Trophoblast cell (in vitro differentiated cells and primary cell): ENCODE measurements at regions not wholly inside any gene's neighbourhood (a gene's known extent, or its start where the extent isn't known, plus 50 kb on each side); places are given as distances from the start of the nearest gene placed in this dataset.

Experiments used
- DNase-seq, 2 donors: peaks; one replicate each; pipeline ENCODE4 v3.0.0-alpha.2; 2016
- H2AFZ ChIP-seq: 2 replicates; pipeline ENCODE4 v1.6.1; 2013; ENCODE audit warnings: low read length, moderate library complexity, mild to moderate bottlenecking; ENCODE audit not compliant: insufficient read depth, poor library complexity
- H2AK5ac ChIP-seq: 2 replicates; pipeline ENCODE4 v1.6.1; 2013; ENCODE audit warnings: mild to moderate bottlenecking, low read length
- H2BK120ac ChIP-seq: 2 replicates; pipeline ENCODE4 v1.6.1; 2013; ENCODE audit warnings: low read length, mild to moderate bottlenecking, moderate library complexity; ENCODE audit not compliant: insufficient read depth, poor library complexity
- H2BK12ac ChIP-seq: 2 replicates; pipeline ENCODE4 v1.6.1; 2013; ENCODE audit warnings: mild to moderate bottlenecking, low read length, moderate library complexity
- H2BK5ac ChIP-seq: 2 replicates; pipeline ENCODE4 v1.6.1; 2013; ENCODE audit warnings: low read length, low read depth, moderate library complexity, mild to moderate bottlenecking; ENCODE audit not compliant: poor library complexity
- H3K14ac ChIP-seq: 2 replicates; pipeline ENCODE4 v1.6.1; 2013; ENCODE audit warnings: mild to moderate bottlenecking, low read length
- H3K18ac ChIP-seq: 2 replicates; pipeline ENCODE4 v1.6.1; 2013; ENCODE audit warnings: mild to moderate bottlenecking, low read length
- H3K23ac ChIP-seq: 2 replicates; pipeline ENCODE4 v1.6.1; 2013; ENCODE audit warnings: low read length
- H3K27ac ChIP-seq: 2 replicates; pipeline ENCODE4 v1.5.1; 2013; ENCODE audit warnings: low read depth, mild to moderate bottlenecking, inconsistent platforms, low read length, moderate library complexity
- H3K27me3 ChIP-seq: 2 replicates; pipeline ENCODE4 v1.6.1; 2013; ENCODE audit warnings: inconsistent platforms, mild to moderate bottlenecking, low read length, moderate library complexity; ENCODE audit not compliant: insufficient read depth
- H3K36me3 ChIP-seq, 2 experiments: 1 replicate in 1 of 2; 2 replicates in 1 of 2; pipeline ENCODE4 v1.6.1; 2013; ENCODE audit warnings: low read length in 2 of 2, mild to moderate bottlenecking in 2 of 2, moderate library complexity in 1 of 2; ENCODE audit not compliant: insufficient read depth in 2 of 2, control insufficient read depth in 1 of 2
- H3K4ac ChIP-seq: 2 replicates; pipeline ENCODE4 v1.6.1; 2013; ENCODE audit warnings: low read depth, mild to moderate bottlenecking, low read length, moderate library complexity
- H3K4me1 ChIP-seq, 2 experiments: 1 replicate in 1 of 2; 2 replicates in 1 of 2; pipeline ENCODE4 v1.6.1; 2013; ENCODE audit warnings: low read length in 2 of 2, mild to moderate bottlenecking in 2 of 2, moderate library complexity in 1 of 2; ENCODE audit not compliant: insufficient read depth in 2 of 2, control insufficient read depth in 1 of 2
- H3K4me2 ChIP-seq: 2 replicates; pipeline ENCODE4 v1.6.1; 2013; ENCODE audit warnings: inconsistent platforms, mild to moderate bottlenecking, low read length, moderate library complexity
- H3K4me3 ChIP-seq: 2 replicates; pipeline ENCODE4 v1.5.1; 2013; ENCODE audit warnings: mild to moderate bottlenecking, low read depth, low read length, inconsistent platforms
- H3K79me1 ChIP-seq: one replicate; pipeline ENCODE4 v1.6.1; 2013; ENCODE audit warnings: low read length
- H3K79me2 ChIP-seq: 2 replicates; pipeline ENCODE4 v1.6.1; 2013; ENCODE audit warnings: low read length, mild to moderate bottlenecking; ENCODE audit not compliant: control insufficient read depth, insufficient read depth, poor library complexity
- H3K9ac ChIP-seq: 2 replicates; pipeline ENCODE4 v1.6.1; 2013; ENCODE audit warnings: mild to moderate bottlenecking, low read length
- H3K9me3 ChIP-seq: 2 replicates; pipeline ENCODE4 v1.6.1; 2013; ENCODE audit warnings: low read depth, mild to moderate bottlenecking, control low read depth, inconsistent platforms, low read length; ENCODE audit not compliant: insufficient read depth
- H4K12ac ChIP-seq: 2 replicates; pipeline ENCODE4 v1.6.1; 2013; ENCODE audit warnings: low read depth, mild to moderate bottlenecking, low read length, moderate library complexity
- H4K8ac ChIP-seq: 2 replicates; pipeline ENCODE4 v1.6.1; 2013; ENCODE audit warnings: low read depth, mild to moderate bottlenecking, low read length, moderate library complexity
- H4K91ac ChIP-seq: one replicate; pipeline ENCODE4 v1.6.1; 2013; ENCODE audit warnings: low read depth, mild to moderate bottlenecking, low read length, moderate library complexity
- WGBS: extraction: QIAGEN DNeasy Blood & Tissue Kit; methylation state at CpG from one replicate; pipeline ENCODE4 v1.1.7; 2013; ENCODE audit warnings: missing lambda C conversion rate; ENCODE audit not compliant: insufficient read length, insufficient coverage; ENCODE audit errors: extremely low coverage; 5-methylcytosine and 5-hydroxymethylcytosine counted together

- Histone ChIP-seq H2BK120ac (no peak overlapping the region), H4K12ac (no peak overlapping the region), H2BK12ac (no peak overlapping the region), H3K23ac (no peak overlapping the region), H2AFZ (no peak overlapping the region), H3K18ac (no peak overlapping the region), H2AK5ac (no peak overlapping the region), H3K4ac (no peak overlapping the region), H3K27ac (no peak overlapping the region), H3K27me3 (no peaks in the 10 kb centered on the region), H3K14ac (no peak overlapping the region), H3K4me1 (no peaks in the 10 kb centered on the region), H3K79me1 (no peaks in the 10 kb centered on the region), H4K91ac (no peak overlapping the region), H3K9ac (no peak overlapping the region), H3K79me2 (no peaks in the 10 kb centered on the region), H4K8ac (no peak overlapping the region), H3K4me2 (no peak overlapping the region), H3K4me3 (no peak overlapping the region), H2BK5ac (no peak overlapping the region), H3K9me3 (no peaks in the 10 kb centered on the region), H3K36me3 (no peaks in the 10 kb centered on the region)
- WGBS, result no CpG with 5 or more reads among the region's 4 CpGs
- DNase-seq, result no peak
These were observed 310.7 kb upstream of the CCL2 start for GRCh38 chr17:33944412-33944811.

- H3K4me1 ChIP-seq, result no peaks in the 10 kb centered on the region
- no peak overlapping the region for H4K8ac ChIP-seq
- no peaks in the 10 kb centered on the region for H3K36me3 ChIP-seq
- no peak overlapping the region for H4K91ac ChIP-seq
- H3K9ac ChIP-seq, result no peak overlapping the region
- no peak overlapping the region for H3K14ac ChIP-seq
- H2BK5ac ChIP-seq, result no peak overlapping the region
- no peaks in the 10 kb centered on the region for H3K27me3 ChIP-seq
- no peak overlapping the region for H2BK120ac ChIP-seq
- H3K27ac ChIP-seq, result no peak overlapping the region
- H3K23ac ChIP-seq, result no peak overlapping the region
- H3K79me1 ChIP-seq, result no peaks in the 10 kb centered on the region
- no peak overlapping the region for H2BK12ac ChIP-seq
- H3K4me2 ChIP-seq, result no peak overlapping the region
- H2AK5ac ChIP-seq, result no peak overlapping the region
- H3K4me3 ChIP-seq, result no peak overlapping the region
- H4K12ac ChIP-seq, result no peak overlapping the region
- WGBS, result no CpG with 5 or more reads among the region's 2 CpGs
- H3K9me3 ChIP-seq, result no peaks in the 10 kb centered on the region
- H3K18ac ChIP-seq, result no peak overlapping the region
- no peak overlapping the region for H2AFZ ChIP-seq
- no peak for DNase-seq
- no peak overlapping the region for H3K4ac ChIP-seq
- no peaks in the 10 kb centered on the region for H3K79me2 ChIP-seq
These were observed 310.3 kb upstream of the CCL2 start for GRCh38 chr17:33944826-33945225.

GRCh38 chr17:33945646-33946546 lies 309.2 kb upstream of the CCL2 start:
- no peak overlapping the region for H4K8ac ChIP-seq
- no peak overlapping the region for H2BK12ac ChIP-seq
- no peak overlapping the region for H2BK120ac ChIP-seq
- H3K79me1 ChIP-seq, result no peaks in the 10 kb centered on the region
- no CpG with 5 or more reads among the region's 6 CpGs for WGBS
- H2AFZ ChIP-seq, result no peak overlapping the region
- no peaks in the 10 kb centered on the region for H3K27me3 ChIP-seq
- no peaks in the 10 kb centered on the region for H3K9me3 ChIP-seq
- H2BK5ac ChIP-seq, result no peak overlapping the region
- H3K4me3 ChIP-seq, result no peak overlapping the region
- H3K4me1 ChIP-seq, result no peaks in the 10 kb centered on the region
- DNase-seq, result no peak
- H3K18ac ChIP-seq, result no peak overlapping the region
- no peak overlapping the region for H2AK5ac ChIP-seq
- no peak overlapping the region for H3K23ac ChIP-seq
- H3K79me2 ChIP-seq, result no peaks in the 10 kb centered on the region
- H3K4ac ChIP-seq, result no peak overlapping the region
- no peak overlapping the region for H3K4me2 ChIP-seq
- no peak overlapping the region for H3K9ac ChIP-seq
- H4K12ac ChIP-seq, result no peak overlapping the region
- H3K36me3 ChIP-seq, result no peaks in the 10 kb centered on the region
- H3K27ac ChIP-seq, result no peak overlapping the region
- H4K91ac ChIP-seq, result no peak overlapping the region
- H3K14ac ChIP-seq, result no peak overlapping the region

GRCh38 chr17:33947762-33948161 lies 307.3 kb upstream of the CCL2 start:
- H3K27ac ChIP-seq, result no peak overlapping the region
- no peaks in the 10 kb centered on the region for H3K79me2 ChIP-seq
- no peak overlapping the region for H2BK12ac ChIP-seq
- no peak overlapping the region for H4K12ac ChIP-seq
- H3K4me2 ChIP-seq, result no peak overlapping the region
- H3K79me1 ChIP-seq, result no peaks in the 10 kb centered on the region
- no peak overlapping the region for H2AFZ ChIP-seq
- H3K36me3 ChIP-seq, result no peaks in the 10 kb centered on the region
- no peak overlapping the region for H2BK120ac ChIP-seq
- no peak overlapping the region for H4K91ac ChIP-seq
- no peak overlapping the region for H2BK5ac ChIP-seq
- no peaks in the 10 kb centered on the region for H3K9me3 ChIP-seq
- no peak overlapping the region for H3K18ac ChIP-seq
- no peak overlapping the region for H3K9ac ChIP-seq
- H4K8ac ChIP-seq, result no peak overlapping the region
- no peak overlapping the region for H3K23ac ChIP-seq
- H3K27me3 ChIP-seq, result no peaks in the 10 kb centered on the region
- H3K14ac ChIP-seq, result no peak overlapping the region
- H3K4me3 ChIP-seq, result no peak overlapping the region
- no peaks in the 10 kb centered on the region for H3K4me1 ChIP-seq
- no peak overlapping the region for H3K4ac ChIP-seq
- DNase-seq, result no peak
- no peak overlapping the region for H2AK5ac ChIP-seq
